ENCODE measurements at regions not wholly inside any gene's neighbourhood (a gene's known extent, or its start where the extent isn't known, plus 50 kb on each side); places are given as distances from the start of the nearest gene placed in this dataset.
"Not testable (repeated sequence)": the region's sequence is repeated elsewhere in the genome, so short reads cannot be mapped to it uniquely, and the experiment has no call there.

DNA sequence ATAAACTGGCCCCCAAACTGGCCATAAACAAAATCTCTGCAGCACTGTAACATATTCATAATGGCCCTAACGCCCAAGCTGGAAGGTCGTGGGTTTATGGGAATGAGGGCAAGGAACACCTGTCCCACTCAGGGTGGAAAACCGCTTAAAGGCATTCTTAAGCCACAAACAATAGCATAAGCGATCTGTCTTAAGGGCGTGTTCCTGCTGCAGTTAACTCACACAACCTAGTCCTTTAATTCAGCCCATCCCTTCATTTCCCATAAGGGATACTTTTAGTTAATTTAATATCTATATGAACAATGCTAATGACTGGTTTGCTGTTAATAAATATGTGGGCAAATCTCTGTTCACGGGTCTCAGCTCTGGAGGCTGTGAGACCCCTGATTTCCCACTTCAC lies 87.5 kb upstream of the VSTM2A start:
- H3K9me3 ChIP-seq (ENCODE audit: insufficient read depth, low read depth, low read length); H3K27me3 ChIP-seq (ENCODE audit: insufficient read depth, low read length, poor library complexity, severe bottlenecking); H3K4me3 ChIP-seq (ENCODE audit: low read length, poor library complexity, severe bottlenecking); H3K79me2 ChIP-seq (ENCODE audit: insufficient read depth, low read length); H3K4me1 ChIP-seq (ENCODE audit: insufficient read depth, low read length, poor library complexity, severe bottlenecking); H3K36me3 ChIP-seq (ENCODE audit: insufficient read depth, low read length); H3K4me2 ChIP-seq (ENCODE audit: low read depth, low read length, poor library complexity, severe bottlenecking); H4K20me1 ChIP-seq (ENCODE audit: insufficient read depth, low read length, poor library complexity, severe bottlenecking); H3K9me2 ChIP-seq (replicated peaks; ENCODE audit: low read depth, low read length); H3K9ac ChIP-seq (ENCODE audit: low read depth, low read length, poor library complexity, severe bottlenecking); H2AFZ ChIP-seq (ENCODE audit: low read length); H3F3A ChIP-seq (ENCODE audit: low read depth): not testable (repeated sequence)

DNA sequence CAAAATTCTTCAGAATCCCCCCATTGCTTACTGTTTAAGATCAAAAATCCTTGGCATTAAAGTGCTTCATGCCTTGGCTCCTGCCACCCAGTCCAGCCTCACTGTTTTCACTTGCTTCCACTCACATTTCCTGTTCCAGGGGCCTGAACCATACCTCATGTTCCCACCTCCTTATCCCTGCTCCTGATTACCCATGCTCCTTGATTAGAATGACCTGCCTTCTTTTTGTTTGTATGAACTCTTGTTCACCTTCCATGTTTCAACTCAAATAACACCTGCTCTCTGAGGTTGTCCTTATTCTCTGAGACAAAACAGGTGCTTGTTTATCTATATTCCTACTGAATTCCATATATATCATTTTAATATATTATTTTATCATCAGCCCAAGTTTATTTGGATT lies 77.1 kb upstream of the VSTM2A start:
- no peak overlapping the region for H3K4me2 ChIP-seq (ENCODE audit: low read depth, low read length, poor library complexity, severe bottlenecking)
- H3K9me2 ChIP-seq (replicated peaks; ENCODE audit: low read depth, low read length), result no peaks in the 10 kb centered on the region
- no peak overlapping the region for H3K9ac ChIP-seq (ENCODE audit: low read depth, low read length, poor library complexity, severe bottlenecking)
- TF ChIP-seq EZH2phosphoT487 (IDR thresholded peaks at IDR 0.05; ENCODE audit: borderline replicate concordance), result no peak
- TF ChIP-seq, protein P1, sequence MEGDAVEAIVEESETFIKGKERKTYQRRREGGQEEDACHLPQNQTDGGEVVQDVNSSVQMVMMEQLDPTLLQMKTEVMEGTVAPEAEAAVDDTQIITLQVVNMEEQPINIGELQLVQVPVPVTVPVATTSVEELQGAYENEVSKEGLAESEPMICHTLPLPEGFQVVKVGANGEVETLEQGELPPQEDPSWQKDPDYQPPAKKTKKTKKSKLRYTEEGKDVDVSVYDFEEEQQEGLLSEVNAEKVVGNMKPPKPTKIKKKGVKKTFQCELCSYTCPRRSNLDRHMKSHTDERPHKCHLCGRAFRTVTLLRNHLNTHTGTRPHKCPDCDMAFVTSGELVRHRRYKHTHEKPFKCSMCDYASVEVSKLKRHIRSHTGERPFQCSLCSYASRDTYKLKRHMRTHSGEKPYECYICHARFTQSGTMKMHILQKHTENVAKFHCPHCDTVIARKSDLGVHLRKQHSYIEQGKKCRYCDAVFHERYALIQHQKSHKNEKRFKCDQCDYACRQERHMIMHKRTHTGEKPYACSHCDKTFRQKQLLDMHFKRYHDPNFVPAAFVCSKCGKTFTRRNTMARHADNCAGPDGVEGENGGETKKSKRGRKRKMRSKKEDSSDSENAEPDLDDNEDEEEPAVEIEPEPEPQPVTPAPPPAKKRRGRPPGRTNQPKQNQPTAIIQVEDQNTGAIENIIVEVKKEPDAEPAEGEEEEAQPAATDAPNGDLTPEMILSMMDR (conservative IDR thresholded peaks at IDR 0.05; ENCODE audit: low read length), result no peak
- H3K9me3 ChIP-seq (ENCODE audit: insufficient read depth, low read depth, low read length), result no peaks in the 10 kb centered on the region
- no peaks in the 10 kb centered on the region for H3K36me3 ChIP-seq (ENCODE audit: insufficient read depth, low read length)
- no peaks in the 10 kb centered on the region for H3K79me2 ChIP-seq (ENCODE audit: insufficient read depth, low read length)
- H3K4me1 ChIP-seq (ENCODE audit: insufficient read depth, low read length, poor library complexity, severe bottlenecking), result no peaks in the 10 kb centered on the region
- no peaks in the 10 kb centered on the region for H3K27me3 ChIP-seq (ENCODE audit: insufficient read depth, low read length, poor library complexity, severe bottlenecking)
- H4K20me1 ChIP-seq (ENCODE audit: insufficient read depth, low read length, poor library complexity, severe bottlenecking), result no peaks in the 10 kb centered on the region
- no peaks in the 10 kb centered on the region for H3F3A ChIP-seq (ENCODE audit: low read depth)
- no peak overlapping the region for H2AFZ ChIP-seq (ENCODE audit: low read length)
- H3K4me3 ChIP-seq (ENCODE audit: low read length, poor library complexity, severe bottlenecking), result no peak overlapping the region

DNA sequence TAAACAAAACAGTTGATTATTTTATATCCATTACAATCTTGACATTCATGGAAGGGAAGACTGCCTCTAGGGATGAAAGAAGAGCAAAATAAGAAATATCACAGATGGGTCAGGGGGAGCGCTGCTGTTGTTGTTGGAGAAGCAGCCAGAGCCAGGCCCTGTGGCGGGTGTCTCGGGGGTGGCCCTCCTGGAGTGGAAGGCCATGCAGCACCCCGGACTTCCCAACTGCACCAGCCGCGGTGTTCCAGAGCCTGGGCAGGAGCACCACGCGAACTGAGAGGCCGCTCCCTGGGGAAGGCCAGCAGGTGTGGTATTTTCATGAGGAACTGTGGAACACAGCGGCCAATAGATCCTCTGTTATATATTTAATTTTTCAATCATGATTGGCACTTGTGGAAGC lies 72.4 kb upstream of the VSTM2A start:
- Histone ChIP-seq H3K4me3 (ENCODE audit: low read length, poor library complexity, severe bottlenecking) (no peak overlapping the region), H3K9me2 (replicated peaks; ENCODE audit: low read depth, low read length) (no peaks in the 10 kb centered on the region), H3K27me3 (ENCODE audit: insufficient read depth, low read length, poor library complexity, severe bottlenecking) (no peaks in the 10 kb centered on the region), H2AFZ (ENCODE audit: low read length) (no peak overlapping the region), H3F3A (ENCODE audit: low read depth) (no peaks in the 10 kb centered on the region), H3K4me2 (ENCODE audit: low read depth, low read length, poor library complexity, severe bottlenecking) (no peak overlapping the region), H3K9me3 (ENCODE audit: insufficient read depth, low read depth, low read length) (no peaks in the 10 kb centered on the region), H3K36me3 (ENCODE audit: insufficient read depth, low read length) (no peaks in the 10 kb centered on the region), H3K79me2 (ENCODE audit: insufficient read depth, low read length) (no peaks in the 10 kb centered on the region), H3K9ac (ENCODE audit: low read depth, low read length, poor library complexity, severe bottlenecking) (no peak overlapping the region), H4K20me1 (ENCODE audit: insufficient read depth, low read length, poor library complexity, severe bottlenecking) (no peaks in the 10 kb centered on the region), H3K4me1 (ENCODE audit: insufficient read depth, low read length, poor library complexity, severe bottlenecking) (no peaks in the 10 kb centered on the region)
- TF ChIP-seq, protein P1 (conservative IDR thresholded peaks at IDR 0.05; ENCODE audit: low read length), result no peak
- TF ChIP-seq EZH2phosphoT487 (IDR thresholded peaks at IDR 0.05; ENCODE audit: borderline replicate concordance), result no peak

DNA sequence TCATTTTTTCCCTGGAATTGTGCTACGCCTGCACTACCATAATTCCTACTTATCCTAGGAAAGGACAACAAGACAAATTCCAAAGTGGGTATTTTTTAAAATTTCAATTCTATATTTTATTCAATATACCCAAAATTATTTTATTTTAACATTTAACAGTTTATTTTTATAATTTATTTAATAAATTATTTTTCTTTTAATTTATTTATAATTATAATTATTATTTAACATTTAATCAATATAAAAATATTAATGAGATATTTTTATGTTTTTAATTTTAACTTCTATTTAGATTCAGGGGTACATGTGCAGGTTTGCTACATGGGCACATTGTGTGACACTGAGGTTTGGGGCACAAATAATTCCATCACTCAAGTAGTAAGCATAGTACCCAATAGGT lies 65.6 kb upstream of the VSTM2A start:
- Histone ChIP-seq H3K9me2 (replicated peaks; ENCODE audit: low read depth, low read length) (no peaks in the 10 kb centered on the region), H3K79me2 (ENCODE audit: insufficient read depth, low read length) (no peaks in the 10 kb centered on the region), H3K27me3 (ENCODE audit: insufficient read depth, low read length, poor library complexity, severe bottlenecking) (no peaks in the 10 kb centered on the region), H3K9ac (ENCODE audit: low read depth, low read length, poor library complexity, severe bottlenecking) (no peak overlapping the region), H4K20me1 (ENCODE audit: insufficient read depth, low read length, poor library complexity, severe bottlenecking) (no peaks in the 10 kb centered on the region), H3K4me3 (ENCODE audit: low read length, poor library complexity, severe bottlenecking) (no peak overlapping the region), H3K4me1 (ENCODE audit: insufficient read depth, low read length, poor library complexity, severe bottlenecking) (no peaks in the 10 kb centered on the region), H2AFZ (ENCODE audit: low read length) (no peak overlapping the region), H3K4me2 (ENCODE audit: low read depth, low read length, poor library complexity, severe bottlenecking) (no peak overlapping the region), H3K36me3 (ENCODE audit: insufficient read depth, low read length) (no peaks in the 10 kb centered on the region), H3F3A (ENCODE audit: low read depth) (no peaks in the 10 kb centered on the region), H3K9me3 (ENCODE audit: insufficient read depth, low read depth, low read length) (no peaks in the 10 kb centered on the region)
- TF ChIP-seq, protein P1 (conservative IDR thresholded peaks at IDR 0.05; ENCODE audit: low read length), result no peak
- no peak for TF ChIP-seq EZH2phosphoT487 (IDR thresholded peaks at IDR 0.05; ENCODE audit: borderline replicate concordance)

All from Loucy (cell line).